ENCODE measurements at regions not wholly inside any gene's neighbourhood (a gene's known extent, or its start where the extent isn't known, plus 50 kb on each side); places are given as distances from the start of the nearest gene placed in this dataset.

- DNase-seq (ENCODE audit: low read depth) = no peak
- H3K4me3 ChIP-seq (replicated peaks; ENCODE audit: low read depth, low read length) = no peak overlapping the region
- TF ChIP-seq CTCF (IDR thresholded peaks at IDR 0.05; ENCODE audit: low read length, missing control alignments) = no peak
Measured at GRCh38 chr7:25294624-25295023, 66.3 kb upstream of the NPVF start.

- no peak overlapping the region for H3K4me3 ChIP-seq (replicated peaks; ENCODE audit: low read depth, low read length)
- no peak for DNase-seq (ENCODE audit: low read depth)
- no peak for TF ChIP-seq CTCF (IDR thresholded peaks at IDR 0.05; ENCODE audit: low read length, missing control alignments)
Measured at GRCh38 chr7:25295387-25295786, 67.1 kb upstream of the NPVF start.

- H3K4me3 ChIP-seq (replicated peaks; ENCODE audit: low read depth, low read length) = no peak overlapping the region
- TF ChIP-seq CTCF (IDR thresholded peaks at IDR 0.05; ENCODE audit: low read length, missing control alignments) = no peak
- no peak for DNase-seq (ENCODE audit: low read depth)
Measured at GRCh38 chr7:25296086-25296485, 67.8 kb upstream of the NPVF start.

GRCh38 chr7:25297278-25297677, 69.0 kb upstream of the NPVF start:
- no peak for TF ChIP-seq CTCF (IDR thresholded peaks at IDR 0.05; ENCODE audit: low read length, missing control alignments)
- no peak overlapping the region for H3K4me3 ChIP-seq (replicated peaks; ENCODE audit: low read depth, low read length)
- DNase-seq (ENCODE audit: low read depth) = no peak

- no peak overlapping the region for H3K4me3 ChIP-seq (replicated peaks; ENCODE audit: low read depth, low read length)
- TF ChIP-seq CTCF (IDR thresholded peaks at IDR 0.05; ENCODE audit: low read length, missing control alignments) = no peak
- peak; percentile 16 for DNase-seq (ENCODE audit: low read depth)
Measured at GRCh38 chr7:25303281-25304181, 75.2 kb upstream of the NPVF start.

- TF ChIP-seq CTCF (IDR thresholded peaks at IDR 0.05; ENCODE audit: low read length, missing control alignments) = no peak
- H3K4me3 ChIP-seq (replicated peaks; ENCODE audit: low read depth, low read length) = no peak overlapping the region
- no peak for DNase-seq (ENCODE audit: low read depth)
Measured at GRCh38 chr7:25304691-25305090, 76.4 kb upstream of the NPVF start.

GRCh38 chr7:25305831-25306230, 77.5 kb upstream of the NPVF start:
- DNase-seq (ENCODE audit: low read depth) = no peak
- no peak for TF ChIP-seq CTCF (IDR thresholded peaks at IDR 0.05; ENCODE audit: low read length, missing control alignments)
- no peak overlapping the region for H3K4me3 ChIP-seq (replicated peaks; ENCODE audit: low read depth, low read length)
